SK-N-SH (cell line): ENCODE measurements at regions not wholly inside any gene's neighbourhood (a gene's known extent, or its start where the extent isn't known, plus 50 kb on each side); places are given as distances from the start of the nearest gene placed in this dataset.

Source experiments
- CTCF ChIA-PET: fragments of 300-600, 350-600 bp; formaldehyde crosslinking; extraction: SDS; loops from one replicate; lab custom pipeline; 2021; lab: Yijun Ruan, JAX
- POLR2A ChIA-PET: fragments of 350-600 bp; sonication (Branson Sonifier 250); formaldehyde crosslinking; extraction: SDS; loops from one replicate; lab custom pipeline; 2020; ENCODE audit warnings: antibody characterized with exemption, inconsistent platforms; lab: Yijun Ruan, JAX
- DNase-seq: peaks from one replicate; pipeline ENCODE4 v3.0.0; 2012
- H2AFZ ChIP-seq: fragments of 200-600 bp; sonication (generic); 2 replicates; pipeline ENCODE4 v1.8.1; 2016; ENCODE audit warnings: antibody characterized with exemption, mild to moderate bottlenecking, low read depth
- H3F3A ChIP-seq: fragments of 200-600 bp; sonication (generic); replicated peaks from 2 replicates; pipeline ENCODE3; 2016; ENCODE audit warnings: antibody characterized with exemption, mild to moderate bottlenecking; ENCODE audit not compliant: insufficient read depth
- H3K27ac ChIP-seq, 2 experiments: fragments of 200-500 bp in 1 of 2; fragments of 200-600 bp in 1 of 2; sonication (Bioruptor generic) in 1 of 2; sonication (generic), shearing (Covaris generic) in 1 of 2; 2 replicates each; pipeline versions ENCODE4 v1.5.1 to v1.6.1; 2014 to 2016; ENCODE audit warnings: low read depth in 2 of 2, inconsistent platforms in 1 of 2, low read length in 1 of 2, mild to moderate bottlenecking in 1 of 2, mixed read lengths in 1 of 2
- H3K27me3 ChIP-seq: fragments of 200-600 bp; sonication (generic), shearing (Covaris generic); 2 replicates; pipeline ENCODE4 v1.6.1; 2016; ENCODE audit warnings: mixed run types; ENCODE audit not compliant: insufficient read depth
- H3K36me3 ChIP-seq, 2 experiments: fragments of 200-500 bp in 1 of 2; fragments of 200-600 bp in 1 of 2; sonication (Bioruptor generic) in 1 of 2; sonication (generic) in 1 of 2; replicated peaks in 1 of 2; 2 replicates each; pipeline versions ENCODE3 to v1.5.1; 2014 to 2016; ENCODE audit warnings: low read length in 1 of 2, mild to moderate bottlenecking in 1 of 2; ENCODE audit not compliant: insufficient read depth in 2 of 2, control insufficient read depth in 1 of 2
- H3K4me1 ChIP-seq, 2 experiments: fragments of 200-500 bp in 1 of 2; fragments of 200-600 bp in 1 of 2; sonication (Bioruptor generic) in 1 of 2; sonication (generic), shearing (Covaris generic) in 1 of 2; 2 replicates each; pipeline versions ENCODE4 v1.5.1 to v1.6.1; 2014 to 2016; ENCODE audit warnings: low read depth in 1 of 2, low read length in 1 of 2, mixed run types in 1 of 2; ENCODE audit not compliant: insufficient read depth in 2 of 2, control insufficient read depth in 1 of 2
- H3K4me2 ChIP-seq: fragments of 200-600 bp; sonication (generic), shearing (Covaris generic); 2 replicates; pipeline ENCODE4 v1.6.1; 2017; ENCODE audit warnings: mixed run types
- H3K4me3 ChIP-seq, 2 experiments: fragments of 200-500 bp in 1 of 2; fragments of 200-600 bp in 1 of 2; sonication (Bioruptor generic) in 1 of 2; sonication (generic), shearing (Covaris generic) in 1 of 2; 2 replicates each; pipeline versions ENCODE4 v1.5.1 to v1.8.1; 2014 to 2016; ENCODE audit warnings: low read depth in 2 of 2, inconsistent platforms in 1 of 2, low read length in 1 of 2, mild to moderate bottlenecking in 1 of 2, mixed read lengths in 1 of 2, moderate library complexity in 1 of 2
- H3K79me2 ChIP-seq: fragments of 200-600 bp; sonication (generic); 2 replicates; pipeline ENCODE4 v1.8.1; 2017; ENCODE audit warnings: mild to moderate bottlenecking; ENCODE audit not compliant: insufficient read depth
- H3K9ac ChIP-seq: fragments of 200-600 bp; sonication (generic); 2 replicates; pipeline ENCODE4 v1.6.1; 2017; ENCODE audit warnings: mixed run types
- H3K9me2 ChIP-seq: fragments of 200-600 bp; sonication (generic); 2 replicates; pipeline ENCODE4 v1.6.1; 2017; ENCODE audit warnings: mixed run types
- H3K9me3 ChIP-seq: fragments of 200-600 bp; sonication (generic); 2 replicates; pipeline ENCODE4 v1.6.1; 2017; ENCODE audit warnings: mixed run types, mild to moderate bottlenecking, moderate library complexity
- H4K20me1 ChIP-seq: fragments of 200-600 bp; sonication (generic); 2 replicates; pipeline ENCODE4 v1.6.1; 2017; ENCODE audit warnings: mild to moderate bottlenecking, mixed run types; ENCODE audit not compliant: insufficient read depth
- CTCF ChIP-seq: fragments of 200-600 bp; sonication (generic); IDR thresholded peaks from 2 replicates; pipeline ENCODE4 v1.6.1; 2017; ENCODE audit warnings: antibody characterized with exemption, mild to moderate bottlenecking, moderate library complexity
- FOSL2 ChIP-seq: IDR thresholded peaks from 2 replicates; pipeline ENCODE4 v1.4.0; 2012; ENCODE audit warnings: low read depth, mild to moderate bottlenecking, moderate library complexity, borderline replicate concordance
- FOXM1 ChIP-seq: IDR thresholded peaks from 2 replicates; pipeline ENCODE4 v1.4.0; 2012; ENCODE audit warnings: low read depth, mild to moderate bottlenecking
- GATA2 ChIP-seq: sonication (generic); formaldehyde crosslinking; IDR thresholded peaks from 2 replicates; pipeline ENCODE4 v1.5.0; 2020; ENCODE audit warnings: mild to moderate bottlenecking, missing genetic modification reagents
- IRF3 ChIP-seq: fragments of 150-350 bp; IDR thresholded peaks from 2 replicates; pipeline ENCODE4 v1.6.1; 2016; ENCODE audit warnings: mild to moderate bottlenecking, low read depth, low read length
- MAX ChIP-seq: IDR thresholded peaks from 2 replicates; pipeline ENCODE4 v1.4.0; 2012; ENCODE audit warnings: low read depth
- MXI1 ChIP-seq: IDR thresholded peaks from 2 replicates; pipeline ENCODE4 v1.6.1; 2012; ENCODE audit warnings: mild to moderate bottlenecking, low read depth, low read length, improper control_type of control experiment
- POLR2AphosphoS5 ChIP-seq: IDR thresholded peaks from 2 replicates; pipeline ENCODE4 v1.6.1; 2012; ENCODE audit warnings: low read depth, low read length
- RCOR1 ChIP-seq: fragments of 150-350 bp; IDR thresholded peaks from 2 replicates; pipeline ENCODE4 v1.6.1; 2017; ENCODE audit warnings: antibody characterized with exemption, low read length
- REST ChIP-seq: IDR thresholded peaks from 2 replicates; pipeline ENCODE4 v1.6.1; 2012; ENCODE audit warnings: mild to moderate bottlenecking, low read depth, low read length, moderate library complexity
- SMC3 ChIP-seq: IDR thresholded peaks from 2 replicates; pipeline ENCODE4 v1.6.1; 2012; ENCODE audit warnings: low read depth, low read length, improper control_type of control experiment
- TEAD4 ChIP-seq: IDR thresholded peaks from 2 replicates; pipeline ENCODE4 v1.4.0; 2012; ENCODE audit warnings: mild to moderate bottlenecking, borderline replicate concordance; ENCODE audit not compliant: insufficient read depth
- USF2 ChIP-seq: fragments of 150-350 bp; IDR thresholded peaks from 2 replicates; pipeline ENCODE4 v1.6.1; 2017; ENCODE audit warnings: antibody characterized with exemption, low read length, low read depth, borderline replicate concordance
- YY1 ChIP-seq: IDR thresholded peaks from 2 replicates; pipeline ENCODE4 v1.4.0; 2012; ENCODE audit warnings: low read depth, mild to moderate bottlenecking
- ZBTB33 ChIP-seq: IDR thresholded peaks from 2 replicates; pipeline ENCODE4 v1.4.0; 2012; ENCODE audit warnings: low read depth, borderline replicate concordance
- WGBS: methylation state at CpG from one replicate; pipeline ENCODE4 v1.1.6; 2017; ENCODE audit warnings: low lambda C conversion rate; 5-methylcytosine and 5-hydroxymethylcytosine counted together

- TF ChIP-seq YY1 (no peak), RCOR1 (no peak), GATA2 (CRISPR knock-in tag) (no peak), FOSL2 (no peak), ZBTB33 (no peak), FOXM1 (no peak), MAX (no peak), USF2 (no peak), CTCF (no peak), SMC3 (no peak), MXI1 (no peak), IRF3 (no peak), TEAD4 (no peak), POLR2AphosphoS5 (no peak), REST (no peak)
- TF ChIP-seq, all 33 proteins: peak for 0
- Histone ChIP-seq H3K4me2 (no peak overlapping the region), H4K20me1 (no peaks in the 10 kb centered on the region), H3K9me3 (no peaks in the 10 kb centered on the region), H3K9ac (no peak overlapping the region), H3K27me3 (no peaks in the 10 kb centered on the region), H3F3A (no peaks in the 10 kb centered on the region), H3K36me3 (no peaks in the 10 kb centered on the region), H2AFZ (no peak overlapping the region), H3K4me3 (no peak overlapping the region), H3K27ac (no peak overlapping the region), H3K79me2 (no peaks in the 10 kb centered on the region), H3K9me2 (no peaks in the 10 kb centered on the region), H3K4me1 (no peaks in the 10 kb centered on the region)
- no peak for DNase-seq
- ChIA-PET CTCF (no interaction called here), POLR2A (no interaction called here)
- WGBS: 31% methylated on average over 6 of the region's 6 CpGs
Observed at GRCh38 chr16:24440306-24440705, 99.1 kb upstream of the RBBP6 start.
